Activated CD8-positive, alpha-beta T cell treated with anti-CD3 and anti-CD28 coated beads, Interleukin-2, amount 10 ng/mL, durations not matched to agents 7 days and 5 days (primary cell): ENCODE measurements at regions not wholly inside any gene's neighbourhood (a gene's known extent, or its start where the extent isn't known, plus 50 kb on each side); places are given as distances from the start of the nearest gene placed in this dataset.

Experiments used
- ATAC-seq: fragments of 150-1000 bp; cut with Tn5 transposase; one replicate; pipeline ENCODE4 v1.10.0; 2021; ENCODE audit warnings: moderate library complexity
- CTCF ChIA-PET: fragments of 350-600 bp; sonication (Branson Sonifier 250); formaldehyde crosslinking; loops from one replicate; lab custom pipeline; 2021; ENCODE audit warnings: antibody characterized with exemption; lab: Charles Lee
- POLR2A ChIA-PET: fragments of 350-600 bp; sonication (Branson Sonifier 250); formaldehyde crosslinking; loops from one replicate; lab custom pipeline; 2021; ENCODE audit warnings: antibody characterized with exemption; lab: Charles Lee
- DNase-seq: peaks from one replicate; pipeline ENCODE4 v3.0.0-alpha.2; 2020
- H3K27ac Mint-ChIP-seq: one replicate; pipeline ENCODE4 v1.8.0; 2021; ENCODE audit warnings: mild to moderate bottlenecking, mixed read lengths
- H3K27me3 Mint-ChIP-seq: one replicate; pipeline ENCODE4 v1.8.0; 2021; ENCODE audit warnings: low read depth, mixed read lengths
- H3K36me3 Mint-ChIP-seq: one replicate; pipeline ENCODE4 v1.8.0; 2021; ENCODE audit warnings: low read depth, mixed read lengths
- H3K4me1 Mint-ChIP-seq: one replicate; pipeline ENCODE4 v1.8.0; 2021; ENCODE audit warnings: low read depth, mixed read lengths
- H3K4me3 Mint-ChIP-seq: one replicate; pipeline ENCODE4 v1.8.0; 2021; ENCODE audit warnings: mild to moderate bottlenecking, mixed read lengths
- H3K9me3 Mint-ChIP-seq: one replicate; pipeline ENCODE4 v1.8.0; 2022; ENCODE audit warnings: mixed read lengths; ENCODE audit not compliant: insufficient read depth

GRCh38 chrX:39809331-39809730 lies 288.4 kb downstream of the BCOR start:
- DNase-seq (no peak), ATAC-seq (no peak)
- Mint-ChIP-seq H3K27me3 (no peaks in the 10 kb centered on the region), H3K4me1 (peaks cover 1% of the 10 kb centered on the region), H3K4me3 (no peak overlapping the region), H3K36me3 (no peaks in the 10 kb centered on the region), H3K9me3 (no peaks in the 10 kb centered on the region), H3K27ac (no peak overlapping the region)
- ChIA-PET POLR2A (no interaction called here), CTCF (interaction anchor here (1.2 kb wide), 1 partner anchor 79 kb away, joined by 4 read pairs; no protein-coding TSS in a partner anchor)

- Mint-ChIP-seq H3K9me3 (no peaks in the 10 kb centered on the region), H3K36me3 (no peaks in the 10 kb centered on the region), H3K4me1 (peaks cover 11% of the 10 kb centered on the region), H3K4me3 (no peak overlapping the region), H3K27ac (no peak overlapping the region), H3K27me3 (no peaks in the 10 kb centered on the region)
- CTCF ChIA-PET, result no interaction called here
- no peak for ATAC-seq
- POLR2A ChIA-PET, result interaction anchor here (1.3 kb wide), 1 partner anchor 366 kb away, joined by 3 read pairs; no protein-coding TSS in a partner anchor
- DNase-seq, result no peak
Measured at GRCh38 chrX:39810901-39811300, 286.9 kb downstream of the BCOR start.

- no peaks in the 10 kb centered on the region for H3K36me3 Mint-ChIP-seq
- CTCF ChIA-PET, result no interaction called here
- ATAC-seq (no peak), DNase-seq (no peak)
- H3K4me3 Mint-ChIP-seq, result no peak overlapping the region
- no peaks in the 10 kb centered on the region for H3K27me3 Mint-ChIP-seq
- H3K4me1 Mint-ChIP-seq, result peaks cover 16% of the 10 kb centered on the region
- no peaks in the 10 kb centered on the region for H3K9me3 Mint-ChIP-seq
- POLR2A ChIA-PET, result interaction anchor here (1.3 kb wide), 1 partner anchor 365 kb away, joined by 3 read pairs; no protein-coding TSS in a partner anchor
- no peak overlapping the region for H3K27ac Mint-ChIP-seq
Measured at GRCh38 chrX:39811376-39811775, 286.4 kb downstream of the BCOR start.

GRCh38 chrX:39813631-39814277 lies 284.0 kb downstream of the BCOR start:
- POLR2A ChIA-PET, result interaction anchor here (1.2 to 4.0 kb wide), 2 partner anchors 41 to 280 kb away, joined by 4 to 25 read pairs; no protein-coding TSS in a partner anchor
- no peak overlapping the region for H3K27ac Mint-ChIP-seq

GRCh38 chrX:39814391-39814790 lies 283.4 kb downstream of the BCOR start:
- Mint-ChIP-seq H3K27me3 (peaks cover 3% of the 10 kb centered on the region), H3K4me1 (peaks cover 27% of the 10 kb centered on the region), H3K9me3 (no peaks in the 10 kb centered on the region), H3K27ac (no peak overlapping the region), H3K36me3 (no peaks in the 10 kb centered on the region), H3K4me3 (no peak overlapping the region)
- ChIA-PET POLR2A (interaction anchor here (1.2 to 4.0 kb wide), 2 partner anchors 40 to 280 kb away, joined by 4 to 25 read pairs; no protein-coding TSS in a partner anchor), CTCF (interaction anchor here (0.6 to 1.4 kb wide), 9 partner anchors 10 to 354 kb away, joined by 3 to 4 read pairs (median 3); no protein-coding TSS in a partner anchor)
- ATAC-seq (peak; percentile 69), DNase-seq (peak; percentile 64)

More at GRCh38 chrX:39813631-39814277, 284.0 kb downstream of the BCOR start:
- Mint-ChIP-seq H3K4me3 (no peak overlapping the region), H3K4me1 (peaks cover 27% of the 10 kb centered on the region), H3K9me3 (no peaks in the 10 kb centered on the region), H3K36me3 (no peaks in the 10 kb centered on the region), H3K27me3 (no peaks in the 10 kb centered on the region)
- ATAC-seq, result no peak
- no peak for DNase-seq
- CTCF ChIA-PET, result interaction anchor here (0.6 to 1.4 kb wide), 9 partner anchors 11 to 354 kb away, joined by 3 to 4 read pairs (median 3); no protein-coding TSS in a partner anchor

- ATAC-seq (peak; percentile 18), DNase-seq (no peak)
- Mint-ChIP-seq H3K27ac (no peak overlapping the region), H3K36me3 (no peaks in the 10 kb centered on the region), H3K9me3 (no peaks in the 10 kb centered on the region), H3K27me3 (peaks cover 9% of the 10 kb centered on the region), H3K4me3 (no peak overlapping the region), H3K4me1 (peaks cover 27% of the 10 kb centered on the region)
- ChIA-PET CTCF (interaction anchor here (1.0 to 2.5 kb wide), 3 partner anchors 39 to 354 kb away, joined by 3 to 13 read pairs (median 12); no protein-coding TSS in a partner anchor), POLR2A (interaction anchor here (0.6 to 4.0 kb wide), 2 partner anchors 39 to 55 kb away, joined by 3 to 25 read pairs; no protein-coding TSS in a partner anchor)
Measured at GRCh38 chrX:39815631-39816030, 282.1 kb downstream of the BCOR start.

GRCh38 chrX:39816871-39817731 lies 280.7 kb downstream of the BCOR start:
- Mint-ChIP-seq H3K36me3 (no peaks in the 10 kb centered on the region), H3K4me1 (peaks cover 27% of the 10 kb centered on the region), H3K27me3 (peaks cover 9% of the 10 kb centered on the region), H3K4me3 (no peak overlapping the region), H3K27ac (peak overlapping the region; percentile 57), H3K9me3 (no peaks in the 10 kb centered on the region)
- ChIA-PET POLR2A (interaction anchor here (1.3 to 4.0 kb wide), 4 partner anchors 38 to 193 kb away, joined by 3 to 25 read pairs (median 5); no protein-coding TSS in a partner anchor), CTCF (interaction anchor here (1.3 to 2.5 kb wide), 4 partner anchors 37 to 248 kb away, joined by 3 to 13 read pairs (median 8); no protein-coding TSS in a partner anchor)
- no peak for DNase-seq
- peak; percentile 53 for ATAC-seq

- CTCF ChIA-PET, result interaction anchor here (1.3 to 2.5 kb wide), 4 partner anchors 37 to 248 kb away, joined by 3 to 13 read pairs (median 8); no protein-coding TSS in a partner anchor
- DNase-seq (no peak), ATAC-seq (no peak)
- Mint-ChIP-seq H3K4me1 (peaks cover 27% of the 10 kb centered on the region), H3K9me3 (no peaks in the 10 kb centered on the region), H3K4me3 (no peak overlapping the region), H3K27me3 (peaks cover 12% of the 10 kb centered on the region), H3K36me3 (no peaks in the 10 kb centered on the region), H3K27ac (no peak overlapping the region)
- POLR2A ChIA-PET, result interaction anchor here (1.0 to 4.0 kb wide), 5 partner anchors 37 to 193 kb away, joined by 3 to 25 read pairs (median 4); no protein-coding TSS in a partner anchor
Measured at GRCh38 chrX:39817754-39818470, 279.8 kb downstream of the BCOR start.

- H3K27me3 Mint-ChIP-seq, result peaks cover 16% of the 10 kb centered on the region
- ATAC-seq (no peak), DNase-seq (no peak)
- no peaks in the 10 kb centered on the region for H3K36me3 Mint-ChIP-seq
- POLR2A ChIA-PET, result interaction anchor here (1.0 to 1.2 kb wide), 2 partner anchors 36 to 56 kb away, joined by 3 read pairs; no protein-coding TSS in a partner anchor
- no peak overlapping the region for H3K27ac Mint-ChIP-seq
- no peak overlapping the region for H3K4me3 Mint-ChIP-seq
- CTCF ChIA-PET, result no interaction called here
- H3K4me1 Mint-ChIP-seq, result peaks cover 29% of the 10 kb centered on the region
- H3K9me3 Mint-ChIP-seq, result no peaks in the 10 kb centered on the region
Measured at GRCh38 chrX:39818750-39819149, 279.0 kb downstream of the BCOR start.

GRCh38 chrX:39819921-39820849 lies 277.6 kb downstream of the BCOR start:
- Mint-ChIP-seq H3K9me3 (no peaks in the 10 kb centered on the region), H3K27ac (no peak overlapping the region), H3K27me3 (peaks cover 19% of the 10 kb centered on the region), H3K36me3 (no peaks in the 10 kb centered on the region), H3K4me1 (peaks cover 29% of the 10 kb centered on the region), H3K4me3 (peak overlapping the region; percentile 36)
- CTCF ChIA-PET, result no interaction called here
- POLR2A ChIA-PET, result no interaction called here
- no peak for ATAC-seq
- no peak for DNase-seq
